GM12875 (cell line): ENCODE measurements at regions not wholly inside any gene's neighbourhood (a gene's known extent, or its start where the extent isn't known, plus 50 kb on each side); places are given as distances from the start of the nearest gene placed in this dataset.

Experiments
- H3K4me3 ChIP-seq: one replicate; pipeline ENCODE4 v1.5.1; 2011; ENCODE audit warnings: low read depth, low read length, control low read depth
- TF ChIP-seq, protein P1 (sequence below): IDR thresholded peaks from 2 replicates; pipeline ENCODE4 v1.5.1; 2011; ENCODE audit warnings: low read depth, mild to moderate bottlenecking, control low read depth, inconsistent platforms, low read length, moderate library complexity, borderline replicate concordance; ENCODE audit not compliant: insufficient read depth

DNA sequence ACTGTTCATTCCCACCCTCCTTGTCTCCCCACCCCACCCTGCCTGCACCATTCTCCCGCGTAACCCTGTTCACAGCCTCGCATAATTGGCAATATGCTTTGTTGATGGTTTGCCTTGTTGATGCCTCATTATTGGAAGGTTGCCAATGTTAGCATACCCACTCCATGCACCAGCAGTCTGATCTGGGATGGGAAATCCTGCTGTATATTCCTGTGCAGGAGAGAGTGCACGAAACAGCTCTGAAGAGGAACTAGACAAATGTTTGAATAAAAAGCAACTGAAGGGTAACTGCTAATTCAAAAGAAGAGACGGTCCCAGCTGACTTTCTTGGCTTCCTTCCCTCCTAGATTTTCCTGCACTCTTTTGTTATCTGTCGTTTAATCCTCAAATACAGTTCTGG lies 271.7 kb upstream of the TLE4 start:
- no peak overlapping the region for H3K4me3 ChIP-seq
- TF ChIP-seq, protein P1, sequence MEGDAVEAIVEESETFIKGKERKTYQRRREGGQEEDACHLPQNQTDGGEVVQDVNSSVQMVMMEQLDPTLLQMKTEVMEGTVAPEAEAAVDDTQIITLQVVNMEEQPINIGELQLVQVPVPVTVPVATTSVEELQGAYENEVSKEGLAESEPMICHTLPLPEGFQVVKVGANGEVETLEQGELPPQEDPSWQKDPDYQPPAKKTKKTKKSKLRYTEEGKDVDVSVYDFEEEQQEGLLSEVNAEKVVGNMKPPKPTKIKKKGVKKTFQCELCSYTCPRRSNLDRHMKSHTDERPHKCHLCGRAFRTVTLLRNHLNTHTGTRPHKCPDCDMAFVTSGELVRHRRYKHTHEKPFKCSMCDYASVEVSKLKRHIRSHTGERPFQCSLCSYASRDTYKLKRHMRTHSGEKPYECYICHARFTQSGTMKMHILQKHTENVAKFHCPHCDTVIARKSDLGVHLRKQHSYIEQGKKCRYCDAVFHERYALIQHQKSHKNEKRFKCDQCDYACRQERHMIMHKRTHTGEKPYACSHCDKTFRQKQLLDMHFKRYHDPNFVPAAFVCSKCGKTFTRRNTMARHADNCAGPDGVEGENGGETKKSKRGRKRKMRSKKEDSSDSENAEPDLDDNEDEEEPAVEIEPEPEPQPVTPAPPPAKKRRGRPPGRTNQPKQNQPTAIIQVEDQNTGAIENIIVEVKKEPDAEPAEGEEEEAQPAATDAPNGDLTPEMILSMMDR = no peak

DNA sequence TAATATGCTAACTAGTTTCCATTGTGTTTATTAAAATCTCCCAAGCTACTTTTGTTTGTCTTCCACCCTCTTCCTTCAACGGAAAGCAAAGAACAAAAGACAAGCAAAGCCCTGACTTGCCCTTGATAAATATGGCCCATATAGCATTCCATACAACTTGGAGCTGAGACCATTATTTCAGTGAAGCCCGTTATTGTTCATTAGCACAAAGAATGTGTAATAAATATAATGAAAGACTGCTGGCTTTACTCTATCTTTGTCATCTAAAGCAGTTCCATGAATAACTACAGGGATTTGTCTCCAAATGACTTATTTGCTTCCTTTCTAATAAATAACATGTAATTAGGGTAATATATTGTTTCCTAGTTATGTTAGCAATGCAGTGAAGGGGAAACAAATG lies 270.7 kb upstream of the TLE4 start:
- H3K4me3 ChIP-seq = no peak overlapping the region
- TF ChIP-seq, protein P1 = no peak

GRCh38 chr9:79301551-79302391 lies 270.0 kb upstream of the TLE4 start:
- H3K4me3 ChIP-seq = no peak overlapping the region
- TF ChIP-seq, protein P1 = no peak

DNA sequence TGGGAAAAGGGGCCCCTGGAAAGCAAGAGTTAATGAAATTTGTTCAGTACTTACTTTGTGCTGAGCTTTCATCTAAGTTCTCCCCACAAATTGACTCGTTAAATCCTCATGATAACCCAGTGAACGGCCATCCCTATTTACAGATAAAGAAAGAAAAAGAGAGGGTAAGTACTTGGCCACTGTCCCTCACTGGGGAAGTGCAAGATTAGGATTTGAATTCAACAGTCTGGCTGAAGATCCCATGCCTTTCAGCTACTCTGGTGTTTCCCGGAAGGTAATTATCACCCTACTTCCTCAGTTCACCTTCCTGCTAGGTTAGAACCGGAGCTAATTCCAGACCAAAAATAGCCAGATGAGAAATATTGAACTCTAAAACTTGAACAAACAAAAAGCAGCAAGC lies 269.2 kb upstream of the TLE4 start:
- TF ChIP-seq, protein P1 = no peak

GRCh38 chr9:79308012-79308411 lies 263.8 kb upstream of the TLE4 start:
- TF ChIP-seq, protein P1 = no peak
- no peak overlapping the region for H3K4me3 ChIP-seq

More for the DNA sequence above, 269.2 kb upstream of the TLE4 start:
- H3K4me3 ChIP-seq = no peak overlapping the region

- TF ChIP-seq, protein P1 = no peak
- no peak overlapping the region for H3K4me3 ChIP-seq
Measured at GRCh38 chr9:79312686-79313421, 258.9 kb upstream of the TLE4 start.
